Gastrocnemius medialis (tissue), 4 donors: ENCODE measurements at regions not wholly inside any gene's neighbourhood (a gene's known extent, or its start where the extent isn't known, plus 50 kb on each side); places are given as distances from the start of the nearest gene placed in this dataset.

ENCODE experiments used
- CTCF ChIP-seq, 5 experiments: fragments of 450-650 bp in 3 of 5; fragments of 200-600 bp in 2 of 5; sonication (generic) in 2 of 5; IDR thresholded peaks in 4 of 5; conservative IDR thresholded peaks in 1 of 5; 1 replicate in 4 of 5; 2 replicates in 1 of 5; pipeline ENCODE4 v1.5.1; 2016 to 2019; ENCODE audit warnings: antibody characterized with exemption in 5 of 5, mild to moderate bottlenecking in 3 of 5, moderate library complexity in 3 of 5
- POLR2A ChIP-seq, 2 donors: fragments of 450-650 bp; IDR thresholded peaks; one replicate each; pipeline ENCODE4 v1.6.1; 2017; ENCODE audit warnings: antibody characterized with exemption in 2 of 2, mild to moderate bottlenecking in 2 of 2, moderate library complexity in 2 of 2

DNA sequence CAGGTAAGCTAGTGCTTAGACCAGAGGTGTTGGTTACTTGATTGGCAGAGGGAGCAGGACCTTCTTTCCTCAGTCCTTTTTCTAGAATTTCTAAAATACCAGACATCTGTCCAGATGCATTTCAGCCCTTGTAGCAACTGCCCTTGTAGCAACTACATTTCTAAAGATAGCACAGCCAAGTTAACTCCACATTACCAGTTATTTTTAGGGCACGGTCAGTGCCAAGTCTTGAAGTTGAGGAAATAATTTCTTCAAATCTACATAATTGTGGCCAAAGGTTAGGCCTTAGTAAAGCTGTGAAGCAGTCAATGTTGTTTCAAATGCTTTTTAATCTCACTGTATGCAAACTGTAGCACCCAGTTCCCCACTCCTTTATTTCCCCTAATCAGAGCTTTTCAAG is 62.9 kb downstream of the MID1IP1 start:
- no peak for TF ChIP-seq CTCF (IDR thresholded peaks at IDR 0.05 in 4 of 5, conservative IDR thresholded peaks at IDR 0.05 in 1 of 5)
- no peak for TF ChIP-seq POLR2A (IDR thresholded peaks at IDR 0.05)
